ENCODE measurements at regions not wholly inside any gene's neighbourhood (a gene's known extent, or its start where the extent isn't known, plus 50 kb on each side); places are given as distances from the start of the nearest gene placed in this dataset.

DNA sequence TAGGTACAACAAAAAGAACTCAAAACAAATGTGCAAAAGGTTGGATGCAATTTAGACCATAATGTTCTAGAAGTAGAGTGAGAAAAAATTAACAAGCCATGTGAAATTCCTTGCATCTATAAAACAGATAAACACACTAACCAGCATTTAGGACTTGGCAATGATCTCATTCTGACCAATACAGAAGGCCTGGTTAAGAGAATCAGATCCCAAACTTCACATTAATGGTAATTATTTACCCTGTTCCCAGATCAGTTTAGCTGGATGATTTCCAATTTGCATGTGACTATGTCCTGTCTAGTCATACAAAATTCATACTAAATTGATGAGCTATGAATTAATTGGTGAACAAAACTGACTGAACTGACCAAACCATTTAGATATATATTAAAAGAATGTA, 98.4 kb upstream of the FIGN start:
- Histone ChIP-seq H3K23ac (ENCODE audit: insufficient read length) (no peak overlapping the region), H3K4me2 (ENCODE audit: insufficient read depth in 1 of 2, low read depth in 2 of 2, low read length in 2 of 2) (no peak overlapping the region), H2BK15ac (ENCODE audit: low read length) (no peak overlapping the region), H2AFZ (ENCODE audit: low read length) (no peak overlapping the region), H3K27ac (ENCODE audit: low read depth, low read length) (no peak overlapping the region), H3K18ac (ENCODE audit: extremely low read depth, low read length) (no peak overlapping the region), H2AK5ac (ENCODE audit: low read depth, low read length) (no peak overlapping the region), H3K27me3 (replicated peaks in 1 of 4; ENCODE audit: control insufficient read depth in 3 of 4, extremely low read depth in 1 of 4, insufficient read depth in 3 of 4, low read length in 3 of 4) (no peaks in the 10 kb centered on the region), H3K4ac (replicated peaks; ENCODE audit: insufficient read length, low read depth, low read length) (no peak overlapping the region), H3K14ac (ENCODE audit: insufficient read length) (no peak overlapping the region), H3K79me2 (ENCODE audit: control insufficient read depth in 1 of 2, insufficient read depth in 2 of 2, low read length in 2 of 2) (no peaks in the 10 kb centered on the region), H2BK120ac (replicated peaks; ENCODE audit: low read depth, low read length) (no peak overlapping the region), H3K79me1 (ENCODE audit: low read depth, low read length) (no peaks in the 10 kb centered on the region), H3K36me3 (ENCODE audit: control insufficient read depth in 2 of 4, insufficient read depth in 4 of 4, low read length in 3 of 4) (no peaks in the 10 kb centered on the region), H3K9me3 (ENCODE audit: insufficient read depth in 2 of 2, low read depth in 1 of 2, low read length in 1 of 2) (no peaks in the 10 kb centered on the region), H3K9ac (replicated peaks in 1 of 4; ENCODE audit: extremely low read depth in 1 of 4, low read depth in 3 of 4, low read length in 3 of 4) (no peak overlapping the region), H2BK20ac (ENCODE audit: low read length) (no peak overlapping the region), H4K8ac (ENCODE audit: extremely low read depth, insufficient read depth, low read length) (no peak overlapping the region), H3K56ac (replicated peaks; ENCODE audit: insufficient read length, low read depth, low read length) (no peak overlapping the region), H2BK5ac (ENCODE audit: low read depth, low read length) (no peak overlapping the region), H3K4me1 (replicated peaks in 1 of 4; ENCODE audit: control insufficient read depth in 3 of 4, insufficient read depth in 4 of 4, low read length in 3 of 4) (no peaks in the 10 kb centered on the region), H3K4me3 (ENCODE audit: extremely low read depth in 1 of 4, insufficient read depth in 2 of 4, low read depth in 3 of 4, low read length in 4 of 4) (no peak overlapping the region), H4K91ac (replicated peaks; ENCODE audit: insufficient read length, low read length) (no peak overlapping the region), H3K23me2 (ENCODE audit: low read depth, low read length) (no peaks in the 10 kb centered on the region), H4K20me1 (replicated peaks in 1 of 2; ENCODE audit: control insufficient read depth in 1 of 2, insufficient read depth in 2 of 2, low read length in 2 of 2) (no peaks in the 10 kb centered on the region), H2BK12ac (ENCODE audit: low read depth, low read length) (no peak overlapping the region), H4K5ac (ENCODE audit: insufficient read length, low read depth, low read length) (no peak overlapping the region)
- ChIA-PET POLR2A (ENCODE audit: partially characterized antibody) (no interaction called here), CTCF (ENCODE audit: partially characterized antibody) (no interaction called here)
- no peak for DNase-seq (ENCODE audit: low read depth in 1 of 2, low spot score in 2 of 2)
- TF ChIP-seq, protein P1, sequence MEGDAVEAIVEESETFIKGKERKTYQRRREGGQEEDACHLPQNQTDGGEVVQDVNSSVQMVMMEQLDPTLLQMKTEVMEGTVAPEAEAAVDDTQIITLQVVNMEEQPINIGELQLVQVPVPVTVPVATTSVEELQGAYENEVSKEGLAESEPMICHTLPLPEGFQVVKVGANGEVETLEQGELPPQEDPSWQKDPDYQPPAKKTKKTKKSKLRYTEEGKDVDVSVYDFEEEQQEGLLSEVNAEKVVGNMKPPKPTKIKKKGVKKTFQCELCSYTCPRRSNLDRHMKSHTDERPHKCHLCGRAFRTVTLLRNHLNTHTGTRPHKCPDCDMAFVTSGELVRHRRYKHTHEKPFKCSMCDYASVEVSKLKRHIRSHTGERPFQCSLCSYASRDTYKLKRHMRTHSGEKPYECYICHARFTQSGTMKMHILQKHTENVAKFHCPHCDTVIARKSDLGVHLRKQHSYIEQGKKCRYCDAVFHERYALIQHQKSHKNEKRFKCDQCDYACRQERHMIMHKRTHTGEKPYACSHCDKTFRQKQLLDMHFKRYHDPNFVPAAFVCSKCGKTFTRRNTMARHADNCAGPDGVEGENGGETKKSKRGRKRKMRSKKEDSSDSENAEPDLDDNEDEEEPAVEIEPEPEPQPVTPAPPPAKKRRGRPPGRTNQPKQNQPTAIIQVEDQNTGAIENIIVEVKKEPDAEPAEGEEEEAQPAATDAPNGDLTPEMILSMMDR (IDR thresholded peaks at IDR 0.05; ENCODE audit: control extremely low read depth in 1 of 3, insufficient read depth in 1 of 3, low read depth in 1 of 3, low read length in 3 of 3): no peak
- TF ChIP-seq, protein P2, sequence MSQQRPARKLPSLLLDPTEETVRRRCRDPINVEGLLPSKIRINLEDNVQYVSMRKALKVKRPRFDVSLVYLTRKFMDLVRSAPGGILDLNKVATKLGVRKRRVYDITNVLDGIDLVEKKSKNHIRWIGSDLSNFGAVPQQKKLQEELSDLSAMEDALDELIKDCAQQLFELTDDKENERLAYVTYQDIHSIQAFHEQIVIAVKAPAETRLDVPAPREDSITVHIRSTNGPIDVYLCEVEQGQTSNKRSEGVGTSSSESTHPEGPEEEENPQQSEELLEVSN (IDR thresholded peaks at IDR 0.05): no peak
- TF ChIP-seq ASH2L (IDR thresholded peaks at IDR 0.05; ENCODE audit: low read length) (no peak), EGR1 (IDR thresholded peaks at IDR 0.05; ENCODE audit: borderline replicate concordance, low read depth, low read length) (no peak), SP2 (IDR thresholded peaks at IDR 0.05; ENCODE audit: low read length) (no peak), BRCA1 (IDR thresholded peaks at IDR 0.05; ENCODE audit: low read depth, low read length) (no peak), PHF8 (conservative IDR thresholded peaks at IDR 0.05; ENCODE audit: low read depth, low read length) (no peak), SP1 (IDR thresholded peaks at IDR 0.05; ENCODE audit: low read depth, low read length) (no peak), NANOG (IDR thresholded peaks at IDR 0.05; ENCODE audit: insufficient read depth, low read depth, low read length, poor library complexity, severe bottlenecking) (no peak), HDAC6 (IDR thresholded peaks at IDR 0.05; ENCODE audit: low read depth, low read length) (no peak)
- TF ChIP-seq, protein P3, sequence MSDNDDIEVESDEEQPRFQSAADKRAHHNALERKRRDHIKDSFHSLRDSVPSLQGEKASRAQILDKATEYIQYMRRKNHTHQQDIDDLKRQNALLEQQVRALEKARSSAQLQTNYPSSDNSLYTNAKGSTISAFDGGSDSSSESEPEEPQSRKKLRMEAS (IDR thresholded peaks at IDR 0.05): no peak
- no peak for FAIRE-seq

All from H1 (cell line).